Upper lobe of left lung (tissue), 4 donors: ENCODE measurements at regions not wholly inside any gene's neighbourhood (a gene's known extent, or its start where the extent isn't known, plus 50 kb on each side); places are given as distances from the start of the nearest gene placed in this dataset.

Source experiments
- CTCF ChIP-seq, 6 experiments: fragments of 450-650 bp in 4 of 6; fragments of 200-600 bp in 2 of 6; sonication (generic) in 2 of 6; IDR thresholded peaks; one replicate each; pipeline ENCODE4 v1.5.1; 2016 to 2019; ENCODE audit warnings: antibody characterized with exemption in 6 of 6
- POLR2A ChIP-seq, 4 donors: fragments of 450-650 bp; IDR thresholded peaks; one replicate each; pipeline ENCODE4 v1.5.1; 2016 to 2017; ENCODE audit warnings: antibody characterized with exemption in 4 of 4, mild to moderate bottlenecking in 2 of 4

GRCh38 chr2:16506366-16506765 is 159.3 kb downstream of the CYRIA start:
- TF ChIP-seq CTCF (IDR thresholded peaks at IDR 0.05): no peak
- TF ChIP-seq POLR2A (IDR thresholded peaks at IDR 0.05): no peak
